Omental fat pad (tissue), 3 donors: ENCODE measurements at regions not wholly inside any gene's neighbourhood (a gene's known extent, or its start where the extent isn't known, plus 50 kb on each side); places are given as distances from the start of the nearest gene placed in this dataset.

Experiments used
- ATAC-seq: fragments of 150-250 bp; one replicate; pipeline ENCODE4 v1.9.1; 2016; ENCODE audit warnings: mild to moderate bottlenecking, moderate library complexity; ENCODE audit not compliant: low FRiP score
- DNase-seq: peaks from one replicate; pipeline ENCODE4 v3.0.0-alpha.2; 2019; ENCODE audit warnings: low spot score
- CTCF ChIP-seq, 3 donors: fragments of 450-650 bp; IDR thresholded peaks; one replicate each; pipeline ENCODE4 v1.5.1; 2016 to 2017; ENCODE audit warnings: antibody characterized with exemption in 3 of 3, mild to moderate bottlenecking in 3 of 3, moderate library complexity in 2 of 3

GRCh38 chr13:109881961-109882558 lies 95.7 kb upstream of the IRS2 start:
- ATAC-seq (no peak), DNase-seq (no peak)
- no peak for TF ChIP-seq CTCF (IDR thresholded peaks at IDR 0.05)

GRCh38 chr13:109881347-109881725 lies 95.0 kb upstream of the IRS2 start:
- no peak for TF ChIP-seq CTCF (IDR thresholded peaks at IDR 0.05)
- ATAC-seq = no peak
- no peak for DNase-seq

- no peak for ATAC-seq
- no peak for DNase-seq
Measured at GRCh38 chr13:109880371-109881346, 94.3 kb upstream of the IRS2 start.

GRCh38 chr13:109879338-109879737 lies 93.0 kb upstream of the IRS2 start:
- TF ChIP-seq CTCF (IDR thresholded peaks at IDR 0.05) = no peak
- ATAC-seq (no peak), DNase-seq (no peak)

More at GRCh38 chr13:109880371-109881346, 94.3 kb upstream of the IRS2 start:
- no peak for TF ChIP-seq CTCF (IDR thresholded peaks at IDR 0.05)

- no peak for ATAC-seq
- no peak for DNase-seq
- no peak for TF ChIP-seq CTCF (IDR thresholded peaks at IDR 0.05)
Measured at GRCh38 chr13:109877809-109878208, 91.4 kb upstream of the IRS2 start.

- no peak for DNase-seq
Measured at GRCh38 chr13:109875746-109876145, 89.4 kb upstream of the IRS2 start.

More at GRCh38 chr13:109875746-109876145, 89.4 kb upstream of the IRS2 start:
- ATAC-seq = no peak
- no peak for TF ChIP-seq CTCF (IDR thresholded peaks at IDR 0.05)
